ENCODE measurements at regions not wholly inside any gene's neighbourhood (a gene's known extent, or its start where the extent isn't known, plus 50 kb on each side); places are given as distances from the start of the nearest gene placed in this dataset.
"Not testable (repeated sequence)": the region's sequence is repeated elsewhere in the genome, so short reads cannot be mapped to it uniquely, and the experiment has no call there.

GRCh38 chr11:121379145-121379810, 72.8 kb upstream of the SORL1 start:
- not testable (repeated sequence) for H3K9me3 Mint-ChIP-seq, H3K36me3 Mint-ChIP-seq, H3K27me3 Mint-ChIP-seq, H3K27ac Mint-ChIP-seq, H3K4me3 Mint-ChIP-seq
- peaks cover 5 to 10% (median 6%) of the 10 kb centered on the region in 3 donors for H3K4me1 Mint-ChIP-seq

- no peaks in the 10 kb centered on the region for H3K9me3 Mint-ChIP-seq
- H3K27me3 Mint-ChIP-seq = peaks cover 2% of the 10 kb centered on the region
- H3K4me1 Mint-ChIP-seq = peaks cover 0 to 2% (median 2%) of the 10 kb centered on the region in 3 donors
- peaks cover 1% of the 10 kb centered on the region for H3K36me3 Mint-ChIP-seq
- H3K27ac Mint-ChIP-seq = no peak overlapping the region
- peak overlapping the region in 1 of 4 donors; percentile 53 for H3K4me3 Mint-ChIP-seq
Observed at GRCh38 chr11:121383716-121384115, 68.4 kb upstream of the SORL1 start.

GRCh38 chr11:121385688-121386087, 66.4 kb upstream of the SORL1 start:
- peaks cover 2% of the 10 kb centered on the region for H3K27me3 Mint-ChIP-seq

More at GRCh38 chr11:121385688-121386087, 66.4 kb upstream of the SORL1 start:
- Mint-ChIP-seq H3K4me3 (no peak overlapping the region), H3K4me1 (peaks cover 0 to 2% (median 2%) of the 10 kb centered on the region in 3 donors), H3K9me3 (no peaks in the 10 kb centered on the region), H3K36me3 (peaks cover 1% of the 10 kb centered on the region), H3K27ac (no peak overlapping the region)

Measured in IgD-negative memory B cell (primary cell).